ENCODE measurements at regions not wholly inside any gene's neighbourhood (a gene's known extent, or its start where the extent isn't known, plus 50 kb on each side); places are given as distances from the start of the nearest gene placed in this dataset.

DNA sequence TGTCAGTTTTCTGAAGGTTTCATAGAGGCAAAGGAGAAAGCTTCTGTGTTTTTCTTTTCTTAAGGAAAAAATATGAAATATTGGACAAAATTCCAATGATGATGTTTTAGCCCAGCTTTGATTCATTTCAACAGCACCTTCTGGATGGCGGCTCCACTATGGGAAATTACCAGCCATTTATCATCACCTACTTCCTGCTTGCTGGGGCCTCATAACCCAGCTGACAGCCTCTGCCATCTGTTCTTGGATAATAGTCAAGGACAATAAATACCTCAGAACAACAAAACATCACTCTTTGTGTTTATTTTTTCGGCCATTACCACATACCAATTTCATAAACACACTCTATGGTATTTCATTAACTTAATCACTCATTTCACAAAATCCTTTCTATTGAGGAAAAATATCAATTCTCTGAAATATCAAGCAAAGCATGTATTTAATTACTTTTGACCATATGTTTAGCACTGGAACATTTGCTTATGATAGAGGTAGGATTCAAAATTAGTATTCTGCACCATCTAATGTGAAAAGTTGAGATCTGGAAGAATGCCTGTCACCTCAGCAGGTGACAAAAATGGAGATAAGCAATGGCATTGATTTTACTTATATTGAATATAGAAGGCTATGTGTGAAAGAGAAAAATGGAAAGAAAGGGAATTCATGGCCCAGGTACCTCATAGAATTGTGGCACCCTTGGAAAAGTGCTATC lies 629.7 kb downstream of the LIG4 start:
- TF ChIP-seq MYC (IDR thresholded peaks at IDR 0.05; ENCODE audit: low read depth, low read length) (no peak), FOS (IDR thresholded peaks at IDR 0.05; ENCODE audit: borderline replicate concordance, insufficient read depth, low read length) (peak; percentile 15), POLR2AphosphoS5 (IDR thresholded peaks at IDR 0.05; ENCODE audit: insufficient read depth, low read depth, low read length) (no peak), JUN (IDR thresholded peaks at IDR 0.05; ENCODE audit: borderline replicate concordance, insufficient read depth, insufficient read length, low read depth) (peak; percentile 27)
- TF ChIP-seq, protein P1, sequence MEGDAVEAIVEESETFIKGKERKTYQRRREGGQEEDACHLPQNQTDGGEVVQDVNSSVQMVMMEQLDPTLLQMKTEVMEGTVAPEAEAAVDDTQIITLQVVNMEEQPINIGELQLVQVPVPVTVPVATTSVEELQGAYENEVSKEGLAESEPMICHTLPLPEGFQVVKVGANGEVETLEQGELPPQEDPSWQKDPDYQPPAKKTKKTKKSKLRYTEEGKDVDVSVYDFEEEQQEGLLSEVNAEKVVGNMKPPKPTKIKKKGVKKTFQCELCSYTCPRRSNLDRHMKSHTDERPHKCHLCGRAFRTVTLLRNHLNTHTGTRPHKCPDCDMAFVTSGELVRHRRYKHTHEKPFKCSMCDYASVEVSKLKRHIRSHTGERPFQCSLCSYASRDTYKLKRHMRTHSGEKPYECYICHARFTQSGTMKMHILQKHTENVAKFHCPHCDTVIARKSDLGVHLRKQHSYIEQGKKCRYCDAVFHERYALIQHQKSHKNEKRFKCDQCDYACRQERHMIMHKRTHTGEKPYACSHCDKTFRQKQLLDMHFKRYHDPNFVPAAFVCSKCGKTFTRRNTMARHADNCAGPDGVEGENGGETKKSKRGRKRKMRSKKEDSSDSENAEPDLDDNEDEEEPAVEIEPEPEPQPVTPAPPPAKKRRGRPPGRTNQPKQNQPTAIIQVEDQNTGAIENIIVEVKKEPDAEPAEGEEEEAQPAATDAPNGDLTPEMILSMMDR (IDR thresholded peaks at IDR 0.05; ENCODE audit: extremely low read depth in 1 of 2, insufficient read depth in 1 of 2, low read depth in 1 of 2, low read length in 2 of 2) = no peak
- Histone ChIP-seq H3K9ac (replicated peaks; ENCODE audit: extremely low read depth, insufficient read depth, low read length) (no peak overlapping the region), H3K27ac (ENCODE audit: insufficient read depth, low read depth, low read length) (no peak overlapping the region), H3K9me3 (replicated peaks; ENCODE audit: control insufficient read depth, insufficient read depth, low read length) (no peaks in the 10 kb centered on the region), H2AFZ (ENCODE audit: low read depth, low read length) (no peak overlapping the region), H3K9me1 (replicated peaks; ENCODE audit: control insufficient read depth, extremely low read depth, insufficient read depth, low read length) (no peaks in the 10 kb centered on the region), H3K4me2 (ENCODE audit: insufficient read depth, low read length) (peak overlapping the region; percentile 28), H3K27me3 (ENCODE audit: control insufficient read depth in 2 of 2, insufficient read depth in 2 of 2, low read length in 2 of 2) (no peaks in the 10 kb centered on the region), H4K20me1 (replicated peaks; ENCODE audit: control insufficient read depth, extremely low read depth, insufficient read depth, low read length) (no peaks in the 10 kb centered on the region), H3K4me1 (ENCODE audit: control insufficient read depth, extremely low read depth, insufficient read depth, low read length) (peaks cover 13% of the 10 kb centered on the region), H3K79me2 (ENCODE audit: control insufficient read depth, insufficient read depth, low read length) (no peaks in the 10 kb centered on the region), H3K4me3 (replicated peaks in 1 of 3; ENCODE audit: insufficient read depth in 1 of 3, low read depth in 1 of 3, low read length in 3 of 3) (no peak overlapping the region), H3K36me3 (ENCODE audit: control insufficient read depth in 2 of 2, extremely low read depth in 1 of 2, insufficient read depth in 2 of 2, low read length in 2 of 2) (no peaks in the 10 kb centered on the region)
- dilution Hi-C loops (cut with MboI; ENCODE audit: extremely low pct_ligation_motif_present, low sequenced_read_pairs) = no loop called here
- no TSS peak for BruUV-seq (replicated peaks)
- DNase-seq (ENCODE audit: low read depth, low spot score) (peak; percentile 78), FAIRE-seq (peak; percentile 71)
- intact Hi-C loops (cut with micrococcal nuclease) = loop anchor here (1.0 to 10.0 kb wide), 2 partner anchors 134 to 381 kb away; no protein-coding TSS in a partner anchor
- CTCF ChIA-PET = no interaction called here
- POLR2A ChIA-PET = no interaction called here

DNA sequence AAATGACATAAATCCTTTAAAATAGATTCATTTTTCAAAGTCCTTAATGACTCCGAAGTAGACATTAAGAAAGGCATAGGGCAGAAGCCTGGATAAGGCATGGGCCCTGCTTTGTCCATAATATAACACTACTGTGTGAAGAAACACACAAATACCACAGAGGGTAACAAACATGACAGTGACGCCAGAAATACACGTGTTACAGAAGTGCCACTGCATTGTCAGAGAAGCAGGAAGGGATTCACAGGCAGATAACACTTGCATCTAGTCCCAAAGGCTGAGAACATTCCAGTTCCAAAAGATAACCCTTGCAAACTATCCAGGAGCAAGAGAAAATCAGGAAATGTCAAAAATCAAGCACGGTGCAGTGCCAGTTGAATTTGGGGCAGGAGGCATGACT lies 633.2 kb downstream of the LIG4 start:
- Histone ChIP-seq H3K9me3 (replicated peaks; ENCODE audit: control insufficient read depth, insufficient read depth, low read length) (no peaks in the 10 kb centered on the region), H3K9me1 (replicated peaks; ENCODE audit: control insufficient read depth, extremely low read depth, insufficient read depth, low read length) (no peaks in the 10 kb centered on the region), H3K27me3 (ENCODE audit: control insufficient read depth in 2 of 2, insufficient read depth in 2 of 2, low read length in 2 of 2) (no peaks in the 10 kb centered on the region), H3K9ac (replicated peaks; ENCODE audit: extremely low read depth, insufficient read depth, low read length) (no peak overlapping the region), H3K27ac (ENCODE audit: insufficient read depth, low read depth, low read length) (no peak overlapping the region), H3K4me1 (ENCODE audit: control insufficient read depth, extremely low read depth, insufficient read depth, low read length) (peaks cover 17% of the 10 kb centered on the region), H3K79me2 (ENCODE audit: control insufficient read depth, insufficient read depth, low read length) (no peaks in the 10 kb centered on the region), H2AFZ (ENCODE audit: low read depth, low read length) (no peak overlapping the region), H3K4me2 (ENCODE audit: insufficient read depth, low read length) (no peak overlapping the region), H3K36me3 (ENCODE audit: control insufficient read depth in 2 of 2, extremely low read depth in 1 of 2, insufficient read depth in 2 of 2, low read length in 2 of 2) (no peaks in the 10 kb centered on the region), H4K20me1 (replicated peaks; ENCODE audit: control insufficient read depth, extremely low read depth, insufficient read depth, low read length) (no peaks in the 10 kb centered on the region), H3K4me3 (replicated peaks in 1 of 3; ENCODE audit: insufficient read depth in 1 of 3, low read depth in 1 of 3, low read length in 3 of 3) (no peak overlapping the region)
- DNase-seq (ENCODE audit: low read depth, low spot score) = no peak
- intact Hi-C loops (cut with micrococcal nuclease) = loop anchor here (10.0 kb wide), 1 partner anchor 377 kb away; no protein-coding TSS in a partner anchor
- TF ChIP-seq, protein P2, sequence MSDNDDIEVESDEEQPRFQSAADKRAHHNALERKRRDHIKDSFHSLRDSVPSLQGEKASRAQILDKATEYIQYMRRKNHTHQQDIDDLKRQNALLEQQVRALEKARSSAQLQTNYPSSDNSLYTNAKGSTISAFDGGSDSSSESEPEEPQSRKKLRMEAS (IDR thresholded peaks at IDR 0.05; ENCODE audit: insufficient read depth, insufficient read length) = no peak
- TF ChIP-seq GATA2 (IDR thresholded peaks at IDR 0.05; ENCODE audit: insufficient read depth, insufficient read length, low read depth, low read length) (no peak), POLR2AphosphoS5 (IDR thresholded peaks at IDR 0.05; ENCODE audit: insufficient read depth, low read depth, low read length) (no peak), EZH2 (IDR thresholded peaks at IDR 0.05; ENCODE audit: borderline replicate concordance, low read depth, low read length, severe bottlenecking) (no peak), MYC (IDR thresholded peaks at IDR 0.05; ENCODE audit: low read depth, low read length) (no peak), FOS (IDR thresholded peaks at IDR 0.05; ENCODE audit: borderline replicate concordance, insufficient read depth, low read length) (no peak), JUN (IDR thresholded peaks at IDR 0.05; ENCODE audit: borderline replicate concordance, insufficient read depth, insufficient read length, low read depth) (no peak), POLR2A (IDR thresholded peaks at IDR 0.05; ENCODE audit: low read depth, low read length) (no peak)
- TF ChIP-seq, protein P1 (IDR thresholded peaks at IDR 0.05; ENCODE audit: extremely low read depth in 1 of 2, insufficient read depth in 1 of 2, low read depth in 1 of 2, low read length in 2 of 2) = no peak
- CTCF ChIA-PET = no interaction called here
- dilution Hi-C loops (cut with MboI; ENCODE audit: extremely low pct_ligation_motif_present, low sequenced_read_pairs) = no loop called here
- POLR2A ChIA-PET = no interaction called here
- no TSS peak for BruUV-seq (replicated peaks)
- FAIRE-seq = no peak
